GM12891 (cell line): ENCODE measurements at regions not wholly inside any gene's neighbourhood (a gene's known extent, or its start where the extent isn't known, plus 50 kb on each side); places are given as distances from the start of the nearest gene placed in this dataset.

Source experiments
- SPI1 ChIP-seq: IDR thresholded peaks from 2 replicates; pipeline ENCODE4 v1.6.1; 2011; ENCODE audit warnings: low read depth, low read length, control low read depth
- TAF1 ChIP-seq: IDR thresholded peaks from 2 replicates; pipeline ENCODE4 v1.6.1; 2011; ENCODE audit warnings: low read depth, low read length, control low read depth

GRCh38 chr9:1155602-1156001 is 105.4 kb downstream of the DMRT2 start:
- TF ChIP-seq TAF1, result no peak
- no peak for TF ChIP-seq SPI1
